LNCAP (cell line): ENCODE measurements at regions not wholly inside any gene's neighbourhood (a gene's known extent, or its start where the extent isn't known, plus 50 kb on each side); places are given as distances from the start of the nearest gene placed in this dataset.

Source experiments
- TF ChIP-seq, protein P1 (sequence below): fragments of 450-650 bp; IDR thresholded peaks from 2 replicates; pipeline ENCODE4 v1.5.1; 2017; ENCODE audit warnings: mild to moderate bottlenecking

DNA sequence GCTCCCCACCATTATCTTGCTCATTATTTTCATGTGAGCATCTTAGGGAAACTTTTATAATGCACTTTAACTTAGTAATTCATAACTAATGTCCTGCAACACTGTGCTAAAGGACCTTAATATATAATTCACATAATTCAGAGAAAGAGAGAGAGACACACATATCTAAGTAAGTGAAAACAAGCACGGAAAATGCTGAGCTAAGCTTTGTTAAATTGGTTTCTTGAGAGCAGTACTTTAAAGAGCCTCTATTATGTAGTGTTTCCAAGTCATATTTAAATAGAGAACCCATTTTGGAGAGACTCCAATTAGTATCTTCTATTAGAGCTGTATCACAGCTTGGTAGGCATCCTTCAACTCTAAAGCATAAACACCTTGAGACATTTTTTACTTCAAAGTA, 354.1 kb upstream of the SOX14 start:
- TF ChIP-seq, protein P1, sequence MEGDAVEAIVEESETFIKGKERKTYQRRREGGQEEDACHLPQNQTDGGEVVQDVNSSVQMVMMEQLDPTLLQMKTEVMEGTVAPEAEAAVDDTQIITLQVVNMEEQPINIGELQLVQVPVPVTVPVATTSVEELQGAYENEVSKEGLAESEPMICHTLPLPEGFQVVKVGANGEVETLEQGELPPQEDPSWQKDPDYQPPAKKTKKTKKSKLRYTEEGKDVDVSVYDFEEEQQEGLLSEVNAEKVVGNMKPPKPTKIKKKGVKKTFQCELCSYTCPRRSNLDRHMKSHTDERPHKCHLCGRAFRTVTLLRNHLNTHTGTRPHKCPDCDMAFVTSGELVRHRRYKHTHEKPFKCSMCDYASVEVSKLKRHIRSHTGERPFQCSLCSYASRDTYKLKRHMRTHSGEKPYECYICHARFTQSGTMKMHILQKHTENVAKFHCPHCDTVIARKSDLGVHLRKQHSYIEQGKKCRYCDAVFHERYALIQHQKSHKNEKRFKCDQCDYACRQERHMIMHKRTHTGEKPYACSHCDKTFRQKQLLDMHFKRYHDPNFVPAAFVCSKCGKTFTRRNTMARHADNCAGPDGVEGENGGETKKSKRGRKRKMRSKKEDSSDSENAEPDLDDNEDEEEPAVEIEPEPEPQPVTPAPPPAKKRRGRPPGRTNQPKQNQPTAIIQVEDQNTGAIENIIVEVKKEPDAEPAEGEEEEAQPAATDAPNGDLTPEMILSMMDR, result no peak

GRCh38 chr3:137420198-137420995, 343.7 kb upstream of the SOX14 start:
- TF ChIP-seq, protein P1, result no peak

DNA sequence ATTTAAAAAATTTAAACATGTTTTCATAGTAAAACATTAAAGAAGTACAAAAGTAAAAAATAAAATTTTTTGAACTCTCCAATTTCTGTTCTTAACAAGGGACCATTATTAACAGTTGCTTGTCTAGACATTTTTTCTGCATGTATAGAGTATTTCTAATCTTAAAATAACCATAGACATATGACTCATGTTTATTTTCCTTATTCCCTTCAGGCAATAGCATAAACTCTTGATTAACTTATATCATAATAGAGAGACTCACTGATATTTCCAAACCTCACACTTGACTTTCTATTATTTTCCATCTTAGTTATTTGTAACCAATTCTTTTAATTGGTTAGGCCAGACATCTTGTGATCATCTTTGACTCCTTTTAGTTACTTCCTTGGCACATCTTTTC, 325.6 kb upstream of the SOX14 start:
- TF ChIP-seq, protein P1, result no peak

DNA sequence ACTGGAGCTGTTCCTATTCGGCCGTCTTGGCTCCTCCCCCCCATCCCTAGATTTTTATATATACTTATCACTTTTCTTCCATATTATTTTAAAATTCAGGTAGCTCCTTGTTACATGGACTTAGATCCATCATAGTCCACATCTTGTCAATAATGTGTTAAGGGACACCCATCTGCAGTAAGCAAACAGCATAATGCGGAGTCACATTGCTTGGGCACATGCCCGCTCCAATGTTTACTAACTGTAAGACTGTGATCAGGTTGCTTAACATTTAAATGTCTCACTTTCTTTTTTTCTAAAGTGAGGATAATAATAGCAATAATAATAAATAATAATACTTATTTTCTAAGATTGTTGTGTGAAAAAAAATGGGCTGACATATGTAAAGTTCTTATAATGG, 303.2 kb upstream of the SOX14 start:
- TF ChIP-seq, protein P1, result no peak

GRCh38 chr3:137463131-137463530, 301.0 kb upstream of the SOX14 start:
- TF ChIP-seq, protein P1, result no peak

DNA sequence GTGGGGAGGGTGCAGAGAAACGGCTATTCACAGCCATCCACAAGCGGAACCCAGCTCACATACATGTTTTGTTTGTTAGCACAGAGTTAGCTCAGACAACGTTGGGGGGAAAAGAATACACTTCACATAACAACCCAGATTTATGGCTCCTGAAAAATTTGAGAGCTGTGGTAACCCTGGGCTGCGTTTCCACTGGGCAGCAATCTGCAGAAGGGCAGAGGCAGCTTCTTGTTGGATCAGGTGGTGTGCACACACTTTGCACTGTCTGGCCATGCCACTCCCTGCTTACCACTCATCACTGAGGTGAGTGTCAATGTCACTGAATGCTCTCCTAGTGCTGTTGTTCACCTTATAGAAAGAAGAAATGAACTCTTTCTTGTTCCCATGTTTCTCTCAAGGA, 299.8 kb upstream of the SOX14 start:
- TF ChIP-seq, protein P1, result no peak

DNA sequence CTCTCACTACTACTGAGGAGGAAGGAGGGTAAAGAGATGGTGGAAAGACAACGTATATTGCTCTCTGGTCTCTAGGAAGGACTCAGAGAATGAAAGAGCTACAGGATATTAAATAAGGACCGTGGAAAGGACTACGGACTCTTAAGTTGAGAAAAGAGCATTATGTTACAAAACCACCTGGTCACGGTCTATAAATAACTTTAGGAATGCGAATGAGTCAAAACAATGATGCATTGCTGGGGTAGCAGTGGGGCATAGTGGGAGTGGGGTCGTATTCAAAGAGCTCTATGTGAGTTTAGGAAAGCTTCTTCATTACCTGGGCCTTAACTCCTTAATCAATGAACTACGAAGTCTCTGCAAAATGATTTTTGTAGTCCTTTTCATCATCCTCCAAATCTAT, 295.7 kb upstream of the SOX14 start:
- TF ChIP-seq, protein P1, result no peak

DNA sequence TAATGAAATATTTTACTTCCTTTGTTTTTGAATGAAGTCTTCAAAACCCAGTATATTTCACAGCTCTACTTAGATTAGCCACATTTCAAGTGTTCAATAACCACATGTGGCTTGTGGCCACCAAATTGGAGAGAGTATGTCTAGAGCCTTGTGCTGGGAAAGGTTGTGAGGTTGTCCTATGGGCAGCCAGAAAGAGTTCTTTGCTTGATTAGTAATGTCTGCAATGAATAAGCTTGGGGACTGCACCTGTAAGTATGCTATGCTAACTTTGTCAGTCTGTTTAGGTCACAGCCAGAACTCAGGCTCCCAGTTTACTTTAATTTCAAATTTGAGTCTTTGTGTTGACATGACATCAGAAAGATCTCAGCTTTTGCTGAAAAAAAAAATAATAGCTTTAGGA, 294.9 kb upstream of the SOX14 start:
- TF ChIP-seq, protein P1, result no peak
